H1 (cell line): ENCODE measurements at regions not wholly inside any gene's neighbourhood (a gene's known extent, or its start where the extent isn't known, plus 50 kb on each side); places are given as distances from the start of the nearest gene placed in this dataset.

Source experiments
- CTCF ChIA-PET: fragments of 300-600 bp; sonication (Branson Sonifier 250); formaldehyde crosslinking; loops from one replicate; lab custom pipeline; 2021; ENCODE audit not compliant: partially characterized antibody; lab: Charles Lee
- POLR2A ChIA-PET: fragments of 300-600 bp; sonication (Branson Sonifier 250); formaldehyde crosslinking; loops from one replicate; lab custom pipeline; 2021; ENCODE audit warnings: inconsistent platforms; ENCODE audit not compliant: partially characterized antibody; lab: Charles Lee
- DNase-seq, 2 experiments: peaks; one replicate each; pipeline versions ENCODE4 v3.0.0 to v3.0.0-alpha.2; 2010 to 2022; ENCODE audit warnings: low spot score in 2 of 2, low read depth in 1 of 2, mixed read lengths in 1 of 2
- FAIRE-seq: peaks from 2 replicates; lab custom pipeline; 2011; peaks lifted over from hg19 to GRCh38; lab: Jason Lieb, UNC
- H2AFZ ChIP-seq: 2 replicates; pipeline ENCODE4 v1.8.1; 2012; ENCODE audit warnings: low read length, inconsistent platforms
- H2AK5ac ChIP-seq: 2 replicates; pipeline ENCODE4 v1.6.1; 2013; ENCODE audit warnings: low read depth, low read length
- H2BK120ac ChIP-seq: replicated peaks from 2 replicates; pipeline ENCODE3; 2013; ENCODE audit warnings: low read depth, low read length, inconsistent platforms
- H2BK12ac ChIP-seq: 2 replicates; pipeline ENCODE4 v1.6.1; 2013; ENCODE audit warnings: low read depth, low read length
- H2BK15ac ChIP-seq: 2 replicates; pipeline ENCODE4 v1.6.1; 2013; ENCODE audit warnings: low read length
- H2BK20ac ChIP-seq: 2 replicates; pipeline ENCODE4 v1.6.1; 2013; ENCODE audit warnings: low read length
- H2BK5ac ChIP-seq: 2 replicates; pipeline ENCODE4 v1.6.1; 2013; ENCODE audit warnings: low read depth, low read length
- H3K14ac ChIP-seq: 2 replicates; pipeline ENCODE4 v1.6.1; 2013; ENCODE audit warnings: inconsistent platforms; ENCODE audit not compliant: insufficient read length
- H3K18ac ChIP-seq: 2 replicates; pipeline ENCODE4 v1.6.1; 2013; ENCODE audit warnings: low read length; ENCODE audit errors: extremely low read depth
- H3K23ac ChIP-seq: 2 replicates; pipeline ENCODE4 v1.6.1; 2013; ENCODE audit warnings: inconsistent platforms; ENCODE audit not compliant: insufficient read length
- H3K23me2 ChIP-seq: 2 replicates; pipeline ENCODE4 v1.6.1; 2013; ENCODE audit warnings: low read depth, low read length
- H3K27ac ChIP-seq: 2 replicates; pipeline ENCODE4 v1.6.1; 2011; ENCODE audit warnings: low read depth, low read length, inconsistent platforms
- H3K27me3 ChIP-seq, 4 experiments: replicated peaks in 1 of 4; 1 replicate in 1 of 4; 2 replicates in 3 of 4; pipeline versions ENCODE4 v1.6.1 to v1.8.1; 2011 to 2013; ENCODE audit warnings: low read length in 3 of 4, mild to moderate bottlenecking in 3 of 4, inconsistent platforms in 2 of 4, mixed read lengths in 2 of 4, moderate library complexity in 1 of 4; ENCODE audit not compliant: control insufficient read depth in 3 of 4, insufficient read depth in 3 of 4; ENCODE audit errors: extremely low read depth in 1 of 4
- H3K36me3 ChIP-seq, 4 experiments: 2 replicates each; pipeline versions ENCODE4 v1.6.1 to v1.8.1; 2011 to 2013; ENCODE audit warnings: mild to moderate bottlenecking in 4 of 4, low read length in 3 of 4, moderate library complexity in 2 of 4, control low read depth in 1 of 4, inconsistent platforms in 1 of 4; ENCODE audit not compliant: insufficient read depth in 4 of 4, control insufficient read depth in 2 of 4
- H3K4ac ChIP-seq: replicated peaks from 2 replicates; pipeline ENCODE3; 2013; ENCODE audit warnings: low read length, low read depth, mixed read lengths, inconsistent platforms; ENCODE audit not compliant: insufficient read length
- H3K4me1 ChIP-seq, 4 experiments: replicated peaks in 1 of 4; 1 replicate in 1 of 4; 2 replicates in 3 of 4; pipeline versions ENCODE4 v1.6.1 to v1.8.1; 2011 to 2013; ENCODE audit warnings: low read length in 3 of 4, inconsistent platforms in 2 of 4, mixed read lengths in 1 of 4; ENCODE audit not compliant: insufficient read depth in 4 of 4, control insufficient read depth in 3 of 4
- H3K4me2 ChIP-seq, 2 experiments: 2 replicates each; pipeline versions ENCODE4 v1.6.1 to v1.8.1; 2011 to 2013; ENCODE audit warnings: low read depth in 2 of 2, low read length in 2 of 2, control low read depth in 1 of 2, inconsistent platforms in 1 of 2, mild to moderate bottlenecking in 1 of 2; ENCODE audit not compliant: insufficient read depth in 1 of 2
- H3K4me3 ChIP-seq, 4 experiments: fragments of 200-600, 300-600 bp in 1 of 4; sonication (generic), shearing (Covaris generic), sonication (Bioruptor Twin) in 1 of 4; 2 replicates each; pipeline versions ENCODE4 v1.5.1 to v1.8.1; 2011 to 2016; ENCODE audit warnings: low read length in 4 of 4, low read depth in 3 of 4, control low read depth in 2 of 4, inconsistent platforms in 2 of 4, mild to moderate bottlenecking in 2 of 4, mixed read lengths in 1 of 4, moderate library complexity in 1 of 4; ENCODE audit not compliant: insufficient read depth in 2 of 4; ENCODE audit errors: extremely low read depth in 1 of 4
- H3K56ac ChIP-seq: replicated peaks from 2 replicates; pipeline ENCODE3; 2013; ENCODE audit warnings: low read depth, mild to moderate bottlenecking, mixed read lengths, low read length, inconsistent platforms; ENCODE audit not compliant: insufficient read length
- H3K79me1 ChIP-seq: 2 replicates; pipeline ENCODE4 v1.6.1; 2013; ENCODE audit warnings: low read depth, low read length, control low read depth
- H3K79me2 ChIP-seq, 2 experiments: 2 replicates each; pipeline versions ENCODE4 v1.6.1 to v1.8.1; 2012 to 2013; ENCODE audit warnings: low read length in 2 of 2, mild to moderate bottlenecking in 2 of 2, inconsistent platforms in 1 of 2; ENCODE audit not compliant: insufficient read depth in 2 of 2, control insufficient read depth in 1 of 2
- H3K9ac ChIP-seq, 4 experiments: replicated peaks in 1 of 4; 1 replicate in 1 of 4; 2 replicates in 3 of 4; pipeline versions ENCODE4 v1.6.1 to v1.8.1; 2011 to 2013; ENCODE audit warnings: low read depth in 3 of 4, low read length in 3 of 4, control low read depth in 2 of 4, mild to moderate bottlenecking in 2 of 4, moderate library complexity in 2 of 4, inconsistent platforms in 1 of 4; ENCODE audit errors: extremely low read depth in 1 of 4
- H3K9me3 ChIP-seq, 2 experiments: 2 replicates each; pipeline versions ENCODE4 v1.6.1 to v1.8.1; 2012 to 2013; ENCODE audit warnings: mild to moderate bottlenecking in 2 of 2, moderate library complexity in 2 of 2, control low read depth in 1 of 2, inconsistent platforms in 1 of 2, low read depth in 1 of 2, low read length in 1 of 2, mixed read lengths in 1 of 2; ENCODE audit not compliant: insufficient read depth in 2 of 2
- H4K20me1 ChIP-seq, 2 experiments: replicated peaks in 1 of 2; 2 replicates each; pipeline versions ENCODE3 to v1.8.1; 2011 to 2013; ENCODE audit warnings: inconsistent platforms in 2 of 2, low read length in 2 of 2, mild to moderate bottlenecking in 1 of 2; ENCODE audit not compliant: insufficient read depth in 2 of 2, control insufficient read depth in 1 of 2
- H4K5ac ChIP-seq: 2 replicates; pipeline ENCODE4 v1.6.1; 2013; ENCODE audit warnings: low read length, low read depth, mixed read lengths, inconsistent platforms; ENCODE audit not compliant: insufficient read length
- H4K8ac ChIP-seq: 2 replicates; pipeline ENCODE4 v1.8.0; 2013; ENCODE audit warnings: mild to moderate bottlenecking, moderate library complexity, low read length, inconsistent platforms; ENCODE audit not compliant: insufficient read depth; ENCODE audit errors: extremely low read depth
- H4K91ac ChIP-seq: replicated peaks from 2 replicates; pipeline ENCODE3; 2013; ENCODE audit warnings: low read length, mixed read lengths, inconsistent platforms; ENCODE audit not compliant: insufficient read length
- CBX8 ChIP-seq: fragments of 300-800, 300-1000 bp; sonication (generic); IDR thresholded peaks from 2 replicates; pipeline ENCODE4 v1.7.1; 2016; ENCODE audit warnings: low read depth, low read length, borderline replicate concordance
- CEBPB ChIP-seq: IDR thresholded peaks from 2 replicates; pipeline ENCODE4 v1.6.1; 2012; ENCODE audit warnings: low read depth, low read length
- JUND ChIP-seq: IDR thresholded peaks from 2 replicates; pipeline ENCODE4 v1.6.1; 2011; ENCODE audit warnings: mild to moderate bottlenecking, improper control_type of control experiment, low read length
- NRF1 ChIP-seq: IDR thresholded peaks from 2 replicates; pipeline ENCODE4 v1.6.1; 2011; ENCODE audit warnings: mild to moderate bottlenecking, low read depth, low read length, improper control_type of control experiment
- PHF8 ChIP-seq: fragments of 200-600 bp; sonication (generic); conservative IDR thresholded peaks from 2 replicates; pipeline ENCODE4 v1.7.1; 2012; ENCODE audit warnings: low read depth, mild to moderate bottlenecking, inconsistent platforms, low read length, moderate library complexity
- POU5F1 ChIP-seq: IDR thresholded peaks from 2 replicates; pipeline ENCODE4 v1.6.1; 2011; ENCODE audit warnings: low read depth, mild to moderate bottlenecking, low read length, moderate library complexity
- SIX5 ChIP-seq: IDR thresholded peaks from 2 replicates; pipeline ENCODE4 v1.6.1; 2011; ENCODE audit warnings: mild to moderate bottlenecking, low read depth, low read length
- SP2 ChIP-seq: IDR thresholded peaks from 2 replicates; pipeline ENCODE4 v1.6.1; 2012; ENCODE audit warnings: mild to moderate bottlenecking, low read length, inconsistent platforms
- TCF12 ChIP-seq: IDR thresholded peaks from 2 replicates; pipeline ENCODE4 v1.6.1; 2011; ENCODE audit warnings: low read depth, mild to moderate bottlenecking, low read length
- WGBS, 2 experiments: shearing (Covaris generic) in 1 of 2; methylation state at CpG; one replicate each; pipeline versions ENCODE4 v1.1.6 to v1.1.7; 2013 to 2015; ENCODE audit warnings: low lambda C conversion rate in 2 of 2, mixed read lengths in 2 of 2, inconsistent platforms in 1 of 2, low coverage in 1 of 2, missing lambda C conversion rate in 1 of 2; ENCODE audit not compliant: insufficient replicate concordance in 2 of 2, insufficient coverage in 1 of 2, insufficient read length in 1 of 2; ENCODE audit errors: extremely low coverage in 1 of 2, missing lambda C conversion rate in 1 of 2; 5-methylcytosine and 5-hydroxymethylcytosine counted together

DNA sequence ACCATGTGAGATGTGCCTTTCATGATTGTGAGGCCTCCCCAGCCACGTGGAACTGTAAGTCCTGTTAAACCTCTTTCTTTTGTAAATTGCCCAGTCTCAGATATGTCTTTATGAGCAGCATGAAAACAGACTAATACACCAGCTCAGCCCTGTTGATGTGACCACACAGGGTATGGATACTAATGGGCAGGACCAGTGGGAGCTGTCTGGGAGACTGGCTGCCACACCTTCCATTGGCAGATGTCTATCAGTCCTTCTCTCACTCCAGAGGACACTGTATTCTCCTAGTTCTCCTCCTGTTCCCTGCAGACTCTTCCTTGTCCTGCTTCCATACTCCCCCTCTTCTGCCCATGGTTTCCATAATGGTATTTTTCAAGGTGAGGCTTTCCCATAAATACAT lies 104.4 kb downstream of the PRLHR start:
- no peak for FAIRE-seq
- H2BK120ac ChIP-seq = no peak overlapping the region
- no peak overlapping the region for H2BK20ac ChIP-seq
- no peak overlapping the region for H3K14ac ChIP-seq
- no peak overlapping the region for H2AFZ ChIP-seq
- ChIA-PET POLR2A (no interaction called here), CTCF (interaction anchor here (1.0 kb wide), 2 partner anchors 12 to 17 kb away, joined by 3 to 5 read pairs; no protein-coding TSS in a partner anchor)
- H3K27ac ChIP-seq = no peak overlapping the region
- H4K91ac ChIP-seq = no peak overlapping the region
- no peaks in the 10 kb centered on the region; a peak in 2 of 8 replicates for H3K36me3 ChIP-seq
- H3K4me3 ChIP-seq = no peak overlapping the region
- no peak overlapping the region for H3K4me2 ChIP-seq
- no peaks in the 10 kb centered on the region for H4K20me1 ChIP-seq
- no peak overlapping the region for H4K5ac ChIP-seq
- H2AK5ac ChIP-seq = no peak overlapping the region
- no peak overlapping the region for H2BK5ac ChIP-seq
- no peak overlapping the region for H4K8ac ChIP-seq
- no peaks in the 10 kb centered on the region for H3K79me2 ChIP-seq
- peaks cover 7 to 13% of the 10 kb centered on the region in 2 experiments; a peak in 3 of 4 replicates for H3K9me3 ChIP-seq
- 67% methylated on average over 1 of the region's 1 CpG; no CpG with 5 or more reads in 1 of the 2 experiments for WGBS, 2 experiments
- H3K79me1 ChIP-seq = no peaks in the 10 kb centered on the region
- H3K56ac ChIP-seq = no peak overlapping the region
- H2BK15ac ChIP-seq = no peak overlapping the region
- no peak overlapping the region for H2BK12ac ChIP-seq
- no peak for DNase-seq
- no peak overlapping the region for H3K9ac ChIP-seq
- no peak overlapping the region for H3K4ac ChIP-seq
- no peak overlapping the region; the same call in 1 of the 2 replicates for H3K18ac ChIP-seq
- no peak overlapping the region for H3K23ac ChIP-seq
- no peaks in the 10 kb centered on the region for H3K23me2 ChIP-seq
- H3K4me1 ChIP-seq = peaks cover 0 to 4% (median 0%) of the 10 kb centered on the region in 4 experiments; a peak in 1 of 7 replicates
- no peaks in the 10 kb centered on the region for H3K27me3 ChIP-seq
- TF ChIP-seq POU5F1 (no peak), JUND (no peak), NRF1 (no peak), PHF8 (no peak), SP2 (no peak), CBX8 (no peak), SIX5 (no peak), TCF12 (no peak), CEBPB (no peak)
